SK-N-MC (cell line): ENCODE measurements at regions not wholly inside any gene's neighbourhood (a gene's known extent, or its start where the extent isn't known, plus 50 kb on each side); places are given as distances from the start of the nearest gene placed in this dataset.

Source experiments
- EZH2 ChIP-seq: fragments of 200-600 bp; sonication (generic); IDR thresholded peaks from one replicate; pipeline ENCODE4 v1.6.1; 2017; ENCODE audit warnings: antibody characterized with exemption
- POLR2AphosphoS5 ChIP-seq: IDR thresholded peaks from 2 replicates; pipeline ENCODE4 v1.6.1; 2012; ENCODE audit warnings: mild to moderate bottlenecking, low read depth, low read length, borderline replicate concordance

- TF ChIP-seq EZH2: no peak
- TF ChIP-seq POLR2AphosphoS5: no peak
These were observed 512.3 kb downstream of the INHBA start for GRCh38 chr7:41190581-41190980.
